Endothelial cell of umbilical vein (primary cell): ENCODE measurements at regions not wholly inside any gene's neighbourhood (a gene's known extent, or its start where the extent isn't known, plus 50 kb on each side); places are given as distances from the start of the nearest gene placed in this dataset.

Experiments
- BruUV-seq: library from RNA; stranded (reverse); fragments of 400-500 nt; replicated peaks from 2 replicates; lab custom pipeline; 2021; lab: Mats Ljungman, UMichigan
- CTCF ChIA-PET: fragments of 300-600, 350-600 bp; sonication (Branson Sonifier 250); formaldehyde crosslinking; loops from one replicate; lab custom pipeline; 2021; ENCODE audit warnings: antibody characterized with exemption, inconsistent platforms; lab: Charles Lee
- POLR2A ChIA-PET: fragments of 300-600, 350-600 bp; sonication (Branson Sonifier 250); formaldehyde crosslinking; loops from one replicate; lab custom pipeline; 2021; ENCODE audit warnings: antibody characterized with exemption, inconsistent platforms; lab: Charles Lee
- DNase-seq: peaks from one replicate; pipeline ENCODE4 v3.0.0-alpha.2; 2011; ENCODE audit warnings: low read depth, low spot score
- FAIRE-seq: peaks from 2 replicates; lab custom pipeline; 2011; peaks lifted over from hg19 to GRCh38; lab: Jason Lieb, UNC
- H2AFZ ChIP-seq: 2 replicates; pipeline ENCODE4 v1.6.0; 2012; ENCODE audit warnings: low read depth, low read length, control low read depth, inconsistent platforms
- H3K27ac ChIP-seq: 2 replicates; pipeline ENCODE4 v1.5.1; 2011; ENCODE audit warnings: low read depth, mild to moderate bottlenecking, control low read depth, low read length, moderate library complexity; ENCODE audit not compliant: insufficient read depth
- H3K27me3 ChIP-seq, 2 experiments: 2 replicates each; pipeline versions ENCODE4 v1.6.0 to v1.6.1; 2011; ENCODE audit warnings: low read length in 2 of 2, mixed read lengths in 1 of 2; ENCODE audit not compliant: control insufficient read depth in 2 of 2, insufficient read depth in 2 of 2
- H3K36me3 ChIP-seq, 2 experiments: 2 replicates in 1 of 2; 3 replicates in 1 of 2; pipeline ENCODE4 v1.5.1; 2011; ENCODE audit warnings: low read length in 2 of 2, mild to moderate bottlenecking in 1 of 2, moderate library complexity in 1 of 2; ENCODE audit not compliant: control insufficient read depth in 2 of 2, insufficient read depth in 2 of 2; ENCODE audit errors: extremely low read depth in 1 of 2
- H3K4me1 ChIP-seq: 3 replicates; pipeline ENCODE4 v1.5.1; 2011; ENCODE audit warnings: mild to moderate bottlenecking, low read length; ENCODE audit not compliant: control insufficient read depth, insufficient read depth; ENCODE audit errors: extremely low read depth
- H3K4me2 ChIP-seq: 2 replicates; pipeline ENCODE4 v1.6.1; 2011; ENCODE audit warnings: low read length, control low read depth, mixed read lengths; ENCODE audit not compliant: insufficient read depth
- H3K4me3 ChIP-seq, 3 experiments: fragments of 200-600 bp in 1 of 3; sonication (generic), shearing (Covaris generic) in 1 of 3; replicated peaks in 1 of 3; 2 replicates each; pipeline ENCODE4 v1.5.1; 2011 to 2016; ENCODE audit warnings: control low read depth in 3 of 3, low read length in 3 of 3, mild to moderate bottlenecking in 2 of 3, inconsistent platforms in 1 of 3, low read depth in 1 of 3, moderate library complexity in 1 of 3; ENCODE audit not compliant: insufficient read depth in 1 of 3
- H3K79me2 ChIP-seq: 2 replicates; pipeline ENCODE4 v1.6.0; 2012; ENCODE audit warnings: low read length, inconsistent platforms; ENCODE audit not compliant: control insufficient read depth, insufficient read depth
- H3K9ac ChIP-seq: replicated peaks from 2 replicates; pipeline ENCODE3; 2011; ENCODE audit warnings: low read length, control low read depth; ENCODE audit not compliant: insufficient read depth; ENCODE audit errors: extremely low read depth
- H3K9me1 ChIP-seq: replicated peaks from 3 replicates; pipeline ENCODE4 v1.6.0; 2011; ENCODE audit warnings: mild to moderate bottlenecking, low read length; ENCODE audit not compliant: control insufficient read depth, insufficient read depth; ENCODE audit errors: extremely low read depth
- H3K9me3 ChIP-seq: replicated peaks from 2 replicates; pipeline ENCODE4 v1.5.1; 2012; ENCODE audit warnings: low read length, inconsistent platforms; ENCODE audit not compliant: control insufficient read depth, insufficient read depth
- H4K20me1 ChIP-seq: replicated peaks from 2 replicates; pipeline ENCODE3; 2011; ENCODE audit warnings: mild to moderate bottlenecking, low read length; ENCODE audit not compliant: control insufficient read depth, insufficient read depth; ENCODE audit errors: extremely low read depth
- EZH2 ChIP-seq: IDR thresholded peaks from 2 replicates; pipeline ENCODE4 v1.6.1; 2012; ENCODE audit warnings: borderline replicate concordance, low read depth, mild to moderate bottlenecking, moderate library complexity, low read length, inconsistent platforms; ENCODE audit not compliant: severe bottlenecking
- FOS ChIP-seq: IDR thresholded peaks from 2 replicates; pipeline ENCODE4 v1.6.1; 2011; ENCODE audit warnings: mild to moderate bottlenecking, low read length, moderate library complexity, borderline replicate concordance; ENCODE audit not compliant: insufficient read depth
- MAX ChIP-seq: IDR thresholded peaks from 2 replicates; pipeline ENCODE4 v1.6.1; 2011; ENCODE audit not compliant: insufficient read depth, insufficient read length
- MYC ChIP-seq: IDR thresholded peaks from one replicate; pipeline ENCODE4 v1.6.1; 2011; ENCODE audit warnings: mild to moderate bottlenecking, low read depth, low read length
- POLR2A ChIP-seq: IDR thresholded peaks from 2 replicates; pipeline ENCODE4 v1.6.1; 2012; ENCODE audit warnings: low read depth, mild to moderate bottlenecking, control low read depth, low read length
- dilution Hi-C: fragments of 300-500 bp; cut with MboI; formaldehyde crosslinking; loops from one replicate; pipeline ENCODE4 v1.15.0; 2019; ENCODE audit warnings: low sequenced_read_pairs; ENCODE audit not compliant: extremely low pct_ligation_motif_present
- intact Hi-C: fragments of 100-400 bp; cut with micrococcal nuclease; formaldehyde crosslinking; loops from one replicate; pipeline ENCODE4 v1.10.0; 2022
- TF ChIP-seq, protein P1 (sequence below), 2 donors: IDR thresholded peaks; 1 replicate in 1 of 2; 2 replicates in 1 of 2; pipeline ENCODE4 v1.5.1; 2011; ENCODE audit warnings: low read length in 2 of 2, mild to moderate bottlenecking in 2 of 2, moderate library complexity in 2 of 2, control low read depth in 1 of 2, inconsistent platforms in 1 of 2, low read depth in 1 of 2; ENCODE audit not compliant: insufficient read depth in 1 of 2; ENCODE audit errors: extremely low read depth in 1 of 2

- H3K27ac ChIP-seq: no peak overlapping the region
- H2AFZ ChIP-seq: no peak overlapping the region
- dilution Hi-C loops: no loop called here
- ChIA-PET CTCF (no interaction called here), POLR2A (no interaction called here)
- no TSS peak for BruUV-seq
- no peaks in the 10 kb centered on the region for H3K79me2 ChIP-seq
- no peak overlapping the region for H3K9ac ChIP-seq
- H4K20me1 ChIP-seq: no peaks in the 10 kb centered on the region
- no peaks in the 10 kb centered on the region for H3K4me1 ChIP-seq
- DNase-seq (no peak), FAIRE-seq (no peak)
- TF ChIP-seq FOS (no peak), POLR2A (no peak), MAX (no peak), EZH2 (no peak), MYC (no peak)
- TF ChIP-seq, protein P1, sequence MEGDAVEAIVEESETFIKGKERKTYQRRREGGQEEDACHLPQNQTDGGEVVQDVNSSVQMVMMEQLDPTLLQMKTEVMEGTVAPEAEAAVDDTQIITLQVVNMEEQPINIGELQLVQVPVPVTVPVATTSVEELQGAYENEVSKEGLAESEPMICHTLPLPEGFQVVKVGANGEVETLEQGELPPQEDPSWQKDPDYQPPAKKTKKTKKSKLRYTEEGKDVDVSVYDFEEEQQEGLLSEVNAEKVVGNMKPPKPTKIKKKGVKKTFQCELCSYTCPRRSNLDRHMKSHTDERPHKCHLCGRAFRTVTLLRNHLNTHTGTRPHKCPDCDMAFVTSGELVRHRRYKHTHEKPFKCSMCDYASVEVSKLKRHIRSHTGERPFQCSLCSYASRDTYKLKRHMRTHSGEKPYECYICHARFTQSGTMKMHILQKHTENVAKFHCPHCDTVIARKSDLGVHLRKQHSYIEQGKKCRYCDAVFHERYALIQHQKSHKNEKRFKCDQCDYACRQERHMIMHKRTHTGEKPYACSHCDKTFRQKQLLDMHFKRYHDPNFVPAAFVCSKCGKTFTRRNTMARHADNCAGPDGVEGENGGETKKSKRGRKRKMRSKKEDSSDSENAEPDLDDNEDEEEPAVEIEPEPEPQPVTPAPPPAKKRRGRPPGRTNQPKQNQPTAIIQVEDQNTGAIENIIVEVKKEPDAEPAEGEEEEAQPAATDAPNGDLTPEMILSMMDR (IDR thresholded peaks at IDR 0.05; ENCODE audit: extremely low read depth in 1 of 2, insufficient read depth in 1 of 2, low read depth in 1 of 2, low read length in 2 of 2): no peak
- no peaks in the 10 kb centered on the region for H3K9me1 ChIP-seq
- intact Hi-C loops: no loop called here
- H3K36me3 ChIP-seq: no peaks in the 10 kb centered on the region
- H3K9me3 ChIP-seq: no peaks in the 10 kb centered on the region
- H3K27me3 ChIP-seq: no peaks in the 10 kb centered on the region
- no peak overlapping the region for H3K4me3 ChIP-seq
- H3K4me2 ChIP-seq: no peak overlapping the region
These were observed 158.1 kb downstream of the ZIC5 start for GRCh38 chr13:99813336-99814095.
